ENCODE measurements at regions not wholly inside any gene's neighbourhood (a gene's known extent, or its start where the extent isn't known, plus 50 kb on each side); places are given as distances from the start of the nearest gene placed in this dataset.

GRCh38 chr1:5242850-5243249 is 588.4 kb downstream of the AJAP1 start:
- Histone ChIP-seq H3K4me3 (ENCODE audit: low read length in 2 of 2) (no peak overlapping the region), H3K9me3 (ENCODE audit: control insufficient read depth in 2 of 2, insufficient read depth in 1 of 2, low read length in 1 of 2) (no peaks in the 10 kb centered on the region), H3K27ac (ENCODE audit: low read depth in 1 of 2, low read length in 1 of 2) (no peak overlapping the region), H3K4me1 (ENCODE audit: control insufficient read depth in 2 of 2, insufficient read depth in 2 of 2, low read length in 2 of 2) (no peaks in the 10 kb centered on the region), H3K36me3 (ENCODE audit: control insufficient read depth in 2 of 2, insufficient read depth in 2 of 2, low read length in 1 of 2) (no peaks in the 10 kb centered on the region), H3K27me3 (ENCODE audit: control insufficient read depth in 2 of 2, insufficient read depth in 1 of 2, low read length in 1 of 2) (no peaks in the 10 kb centered on the region)
- DNase-seq (ENCODE audit: low read depth in 6 of 9, low spot score in 9 of 9) = no peak
- 54% methylated on average over 5 of the region's 5 CpGs for WGBS

GRCh38 chr1:5239911-5240310 is 585.5 kb downstream of the AJAP1 start:
- H3K36me3 ChIP-seq (ENCODE audit: control insufficient read depth in 2 of 2, insufficient read depth in 2 of 2, low read length in 1 of 2) = no peaks in the 10 kb centered on the region
- DNase-seq (ENCODE audit: low read depth in 6 of 9, low spot score in 9 of 9) = no peak
- 84% methylated on average over 5 of the region's 5 CpGs for WGBS

DNA sequence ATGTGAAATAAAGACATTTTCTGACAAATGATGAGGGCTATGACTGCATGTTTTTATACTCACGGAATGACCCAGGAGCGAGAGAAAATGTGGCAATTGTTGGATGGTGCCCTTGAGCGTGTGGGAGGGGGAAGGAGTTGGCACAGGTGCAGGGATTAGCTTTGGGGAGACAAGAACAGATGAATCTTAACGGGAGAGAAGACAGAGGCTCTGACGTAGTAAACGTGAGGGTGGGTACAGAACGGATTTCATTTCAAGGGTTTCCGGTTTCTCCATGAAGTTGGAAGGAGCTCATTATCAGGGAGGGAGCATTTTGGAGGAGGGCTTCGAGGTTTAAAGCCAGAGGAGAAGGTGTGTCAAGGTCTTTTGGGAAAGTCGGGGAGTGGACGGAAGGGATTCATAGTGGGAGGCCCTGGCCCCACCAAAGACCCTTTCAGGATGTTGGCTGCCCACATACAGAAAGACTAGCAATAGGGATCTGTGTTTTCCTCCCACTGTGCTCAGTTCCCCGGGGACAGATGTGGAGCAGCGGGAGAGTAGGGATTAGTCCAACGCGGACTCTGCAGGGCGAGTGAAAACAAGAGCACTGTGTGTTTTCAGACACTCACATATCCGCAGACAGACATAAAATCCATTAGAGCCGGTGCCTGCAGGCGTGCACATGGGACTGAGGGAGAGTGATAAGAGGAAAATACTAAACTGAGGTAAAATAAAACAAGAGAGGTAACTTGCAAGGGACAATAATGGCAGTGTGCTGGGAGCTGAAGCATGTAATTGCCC is 584.1 kb downstream of the AJAP1 start:
- WGBS = 91% methylated on average over 19 of the region's 19 CpGs
- H3K4me1 ChIP-seq (ENCODE audit: control insufficient read depth in 2 of 2, insufficient read depth in 2 of 2, low read length in 2 of 2) = no peaks in the 10 kb centered on the region
- peaks cover 0 to 3% of the 10 kb centered on the region in 2 donors for H3K9me3 ChIP-seq (ENCODE audit: control insufficient read depth in 2 of 2, insufficient read depth in 1 of 2, low read length in 1 of 2)
- H3K4me3 ChIP-seq (ENCODE audit: low read length in 2 of 2) = no peak overlapping the region
- H3K27me3 ChIP-seq (ENCODE audit: control insufficient read depth in 2 of 2, insufficient read depth in 1 of 2, low read length in 1 of 2) = no peaks in the 10 kb centered on the region
- H3K27ac ChIP-seq (ENCODE audit: low read depth in 1 of 2, low read length in 1 of 2) = no peak overlapping the region
- no peak for DNase-seq (ENCODE audit: low read depth in 6 of 9, low spot score in 9 of 9)
- H3K36me3 ChIP-seq (ENCODE audit: control insufficient read depth in 2 of 2, insufficient read depth in 2 of 2, low read length in 1 of 2) = no peaks in the 10 kb centered on the region

More at GRCh38 chr1:5239911-5240310, 585.5 kb downstream of the AJAP1 start:
- Histone ChIP-seq H3K27ac (ENCODE audit: low read depth in 1 of 2, low read length in 1 of 2) (no peak overlapping the region), H3K9me3 (ENCODE audit: control insufficient read depth in 2 of 2, insufficient read depth in 1 of 2, low read length in 1 of 2) (peaks cover 0 to 3% of the 10 kb centered on the region in 2 donors), H3K4me1 (ENCODE audit: control insufficient read depth in 2 of 2, insufficient read depth in 2 of 2, low read length in 2 of 2) (no peaks in the 10 kb centered on the region), H3K27me3 (ENCODE audit: control insufficient read depth in 2 of 2, insufficient read depth in 1 of 2, low read length in 1 of 2) (no peaks in the 10 kb centered on the region), H3K4me3 (ENCODE audit: low read length in 2 of 2) (no peak overlapping the region)

GRCh38 chr1:5235355-5235899 is 581.0 kb downstream of the AJAP1 start:
- H3K27ac ChIP-seq (ENCODE audit: low read depth in 1 of 2, low read length in 1 of 2) = no peak overlapping the region
- no peaks in the 10 kb centered on the region for H3K36me3 ChIP-seq (ENCODE audit: control insufficient read depth in 2 of 2, insufficient read depth in 2 of 2, low read length in 1 of 2)
- H3K27me3 ChIP-seq (ENCODE audit: control insufficient read depth in 2 of 2, insufficient read depth in 1 of 2, low read length in 1 of 2) = no peaks in the 10 kb centered on the region
- peaks cover 0 to 3% of the 10 kb centered on the region in 2 donors for H3K9me3 ChIP-seq (ENCODE audit: control insufficient read depth in 2 of 2, insufficient read depth in 1 of 2, low read length in 1 of 2)
- DNase-seq (ENCODE audit: low read depth in 6 of 9, low spot score in 9 of 9) = no peak
- H3K4me3 ChIP-seq (ENCODE audit: low read length in 2 of 2) = no peak overlapping the region
- no peaks in the 10 kb centered on the region for H3K4me1 ChIP-seq (ENCODE audit: control insufficient read depth in 2 of 2, insufficient read depth in 2 of 2, low read length in 2 of 2)
- 89% methylated on average over 6 of the region's 6 CpGs for WGBS

DNA sequence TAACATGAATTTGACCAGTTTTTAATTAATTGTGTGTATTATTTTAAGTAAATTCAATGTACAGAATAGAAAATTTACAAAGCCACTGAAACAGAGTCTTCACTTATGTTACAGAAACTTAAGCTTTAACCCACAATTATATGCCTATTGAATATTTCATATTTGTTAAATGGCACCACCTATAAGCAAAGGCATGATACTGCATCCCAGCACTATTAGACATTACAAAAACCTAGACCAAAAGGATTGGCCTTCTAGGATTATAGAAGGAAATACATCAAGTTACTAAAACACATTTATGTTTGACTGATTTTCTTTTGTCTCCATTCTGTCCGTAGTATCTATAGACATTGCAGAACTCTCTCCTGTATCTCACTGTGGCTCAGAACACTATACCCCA is 578.1 kb downstream of the AJAP1 start:
- Histone ChIP-seq H3K9me3 (ENCODE audit: control insufficient read depth in 2 of 2, insufficient read depth in 1 of 2, low read length in 1 of 2) (peaks cover 0 to 3% of the 10 kb centered on the region in 2 donors), H3K27me3 (ENCODE audit: control insufficient read depth in 2 of 2, insufficient read depth in 1 of 2, low read length in 1 of 2) (no peaks in the 10 kb centered on the region), H3K27ac (ENCODE audit: low read depth in 1 of 2, low read length in 1 of 2) (no peak overlapping the region), H3K4me3 (ENCODE audit: low read length in 2 of 2) (no peak overlapping the region), H3K4me1 (ENCODE audit: control insufficient read depth in 2 of 2, insufficient read depth in 2 of 2, low read length in 2 of 2) (no peaks in the 10 kb centered on the region), H3K36me3 (ENCODE audit: control insufficient read depth in 2 of 2, insufficient read depth in 2 of 2, low read length in 1 of 2) (no peaks in the 10 kb centered on the region)
- no peak for DNase-seq (ENCODE audit: low read depth in 6 of 9, low spot score in 9 of 9)
- 96% methylated on average over 1 of the region's 1 CpG for WGBS

DNA sequence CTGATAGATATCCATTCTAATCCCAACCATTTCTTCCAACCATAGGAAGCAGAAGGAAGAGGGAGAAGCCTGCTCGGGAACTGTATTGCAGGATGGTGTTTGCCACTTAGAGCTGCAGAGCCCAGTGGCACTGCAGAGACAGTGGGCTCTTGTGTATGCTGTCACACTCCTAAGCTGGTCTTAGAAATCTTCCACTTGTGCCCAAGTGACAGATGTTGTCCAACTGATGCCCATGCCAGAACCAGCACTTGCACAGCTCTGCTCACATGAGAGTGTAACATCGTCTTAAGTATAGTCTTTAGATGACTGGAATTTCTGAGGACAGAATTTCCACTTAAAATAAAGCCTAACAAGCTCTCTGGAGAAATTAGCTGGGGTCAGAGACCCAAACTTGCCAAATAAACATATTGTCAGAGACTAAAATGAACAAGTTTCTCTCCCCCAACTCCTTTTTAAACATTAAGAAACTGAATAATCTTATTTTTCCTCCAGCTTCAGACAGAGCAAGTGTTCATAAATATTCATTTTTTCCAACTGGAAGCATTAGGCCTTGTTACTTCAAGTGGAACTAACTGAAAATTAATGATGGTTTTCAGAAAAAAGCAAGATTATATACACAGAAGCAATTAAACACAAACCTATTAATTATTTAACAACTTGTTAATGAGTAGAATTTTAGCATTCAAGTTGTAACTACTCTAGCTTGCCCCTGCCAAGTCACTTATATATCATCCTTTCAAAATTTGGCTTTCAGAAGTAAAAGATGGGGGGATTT is 577.3 kb downstream of the AJAP1 start:
- H3K9me3 ChIP-seq (ENCODE audit: control insufficient read depth in 2 of 2, insufficient read depth in 1 of 2, low read length in 1 of 2) = peaks cover 0 to 3% of the 10 kb centered on the region in 2 donors
- no peaks in the 10 kb centered on the region for H3K27me3 ChIP-seq (ENCODE audit: control insufficient read depth in 2 of 2, insufficient read depth in 1 of 2, low read length in 1 of 2)
- DNase-seq (ENCODE audit: low read depth in 6 of 9, low spot score in 9 of 9) = no peak
- H3K4me3 ChIP-seq (ENCODE audit: low read length in 2 of 2) = no peak overlapping the region
- WGBS = 82% methylated on average over 2 of the region's 2 CpGs
- H3K27ac ChIP-seq (ENCODE audit: low read depth in 1 of 2, low read length in 1 of 2) = no peak overlapping the region
- H3K36me3 ChIP-seq (ENCODE audit: control insufficient read depth in 2 of 2, insufficient read depth in 2 of 2, low read length in 1 of 2) = no peaks in the 10 kb centered on the region
- H3K4me1 ChIP-seq (ENCODE audit: control insufficient read depth in 2 of 2, insufficient read depth in 2 of 2, low read length in 2 of 2) = no peaks in the 10 kb centered on the region

GRCh38 chr1:5227114-5227513 is 572.7 kb downstream of the AJAP1 start:
- no peak for DNase-seq (ENCODE audit: low read depth in 6 of 9, low spot score in 9 of 9)
- WGBS = 86% methylated on average over 8 of the region's 8 CpGs
- Histone ChIP-seq H3K27ac (ENCODE audit: low read depth in 1 of 2, low read length in 1 of 2) (no peak overlapping the region), H3K36me3 (ENCODE audit: control insufficient read depth in 2 of 2, insufficient read depth in 2 of 2, low read length in 1 of 2) (no peaks in the 10 kb centered on the region), H3K27me3 (ENCODE audit: control insufficient read depth in 2 of 2, insufficient read depth in 1 of 2, low read length in 1 of 2) (no peaks in the 10 kb centered on the region), H3K9me3 (ENCODE audit: control insufficient read depth in 2 of 2, insufficient read depth in 1 of 2, low read length in 1 of 2) (no peaks in the 10 kb centered on the region), H3K4me3 (ENCODE audit: low read length in 2 of 2) (no peak overlapping the region), H3K4me1 (ENCODE audit: control insufficient read depth in 2 of 2, insufficient read depth in 2 of 2, low read length in 2 of 2) (no peaks in the 10 kb centered on the region)

DNA sequence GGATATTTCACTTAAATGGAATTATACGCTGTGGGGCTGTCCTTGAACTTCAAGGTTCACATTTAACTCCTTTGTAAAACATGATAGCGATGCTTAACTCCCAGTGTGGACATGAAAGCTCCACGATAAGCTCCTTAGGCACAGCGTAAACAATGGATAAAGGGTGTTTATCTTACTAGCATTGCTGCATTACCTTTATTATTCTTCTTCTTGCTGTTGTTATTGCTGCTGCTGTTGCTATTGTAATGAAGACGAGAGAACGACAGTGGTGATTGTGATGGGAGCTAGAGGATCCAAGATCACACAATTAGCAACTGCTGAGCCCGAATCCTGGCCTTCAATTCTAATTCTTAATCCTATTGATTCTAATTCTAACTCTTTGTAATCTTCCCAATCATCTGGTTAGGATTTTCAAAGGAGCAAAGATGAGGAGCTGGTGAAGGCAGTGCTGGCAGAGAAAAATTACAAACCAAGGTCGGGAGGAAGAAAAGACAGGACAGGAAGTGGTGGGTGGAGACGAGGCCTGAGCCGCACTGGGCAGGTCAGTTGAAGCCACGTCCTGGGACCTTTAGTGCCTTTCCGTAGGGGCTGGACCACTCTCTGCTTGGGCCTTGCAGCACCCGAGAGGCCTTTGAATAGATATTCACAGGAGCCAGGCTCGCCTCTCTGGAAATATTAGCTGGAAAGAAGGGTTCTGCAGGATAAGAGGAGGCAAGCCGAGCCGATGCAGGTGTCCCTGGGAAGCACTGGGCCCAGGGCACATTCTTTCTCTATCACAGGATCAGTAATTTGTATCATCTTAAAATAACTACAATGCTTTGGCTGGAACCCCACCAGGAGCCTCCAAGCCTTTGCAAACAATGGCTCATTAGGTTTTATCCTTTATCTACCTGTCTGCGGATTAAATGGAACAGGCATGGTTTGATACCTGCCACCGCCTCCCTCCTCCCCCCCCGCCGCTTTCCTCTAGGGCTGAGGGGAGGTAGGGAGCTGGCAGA is 571.6 kb downstream of the AJAP1 start:
- Histone ChIP-seq H3K9me3 (ENCODE audit: control insufficient read depth in 2 of 2, insufficient read depth in 1 of 2, low read length in 1 of 2) (no peaks in the 10 kb centered on the region), H3K27ac (ENCODE audit: low read depth in 1 of 2, low read length in 1 of 2) (no peak overlapping the region), H3K4me1 (ENCODE audit: control insufficient read depth in 2 of 2, insufficient read depth in 2 of 2, low read length in 2 of 2) (no peaks in the 10 kb centered on the region), H3K27me3 (ENCODE audit: control insufficient read depth in 2 of 2, insufficient read depth in 1 of 2, low read length in 1 of 2) (no peaks in the 10 kb centered on the region), H3K36me3 (ENCODE audit: control insufficient read depth in 2 of 2, insufficient read depth in 2 of 2, low read length in 1 of 2) (no peaks in the 10 kb centered on the region), H3K4me3 (ENCODE audit: low read length in 2 of 2) (no peak overlapping the region)
- no peak for DNase-seq (ENCODE audit: low read depth in 6 of 9, low spot score in 9 of 9)
- 44% methylated on average over 20 of the region's 20 CpGs for WGBS

Data from thymus (tissue), 11 donors.